ENCODE measurements at regions not wholly inside any gene's neighbourhood (a gene's known extent, or its start where the extent isn't known, plus 50 kb on each side); places are given as distances from the start of the nearest gene placed in this dataset.

DNA sequence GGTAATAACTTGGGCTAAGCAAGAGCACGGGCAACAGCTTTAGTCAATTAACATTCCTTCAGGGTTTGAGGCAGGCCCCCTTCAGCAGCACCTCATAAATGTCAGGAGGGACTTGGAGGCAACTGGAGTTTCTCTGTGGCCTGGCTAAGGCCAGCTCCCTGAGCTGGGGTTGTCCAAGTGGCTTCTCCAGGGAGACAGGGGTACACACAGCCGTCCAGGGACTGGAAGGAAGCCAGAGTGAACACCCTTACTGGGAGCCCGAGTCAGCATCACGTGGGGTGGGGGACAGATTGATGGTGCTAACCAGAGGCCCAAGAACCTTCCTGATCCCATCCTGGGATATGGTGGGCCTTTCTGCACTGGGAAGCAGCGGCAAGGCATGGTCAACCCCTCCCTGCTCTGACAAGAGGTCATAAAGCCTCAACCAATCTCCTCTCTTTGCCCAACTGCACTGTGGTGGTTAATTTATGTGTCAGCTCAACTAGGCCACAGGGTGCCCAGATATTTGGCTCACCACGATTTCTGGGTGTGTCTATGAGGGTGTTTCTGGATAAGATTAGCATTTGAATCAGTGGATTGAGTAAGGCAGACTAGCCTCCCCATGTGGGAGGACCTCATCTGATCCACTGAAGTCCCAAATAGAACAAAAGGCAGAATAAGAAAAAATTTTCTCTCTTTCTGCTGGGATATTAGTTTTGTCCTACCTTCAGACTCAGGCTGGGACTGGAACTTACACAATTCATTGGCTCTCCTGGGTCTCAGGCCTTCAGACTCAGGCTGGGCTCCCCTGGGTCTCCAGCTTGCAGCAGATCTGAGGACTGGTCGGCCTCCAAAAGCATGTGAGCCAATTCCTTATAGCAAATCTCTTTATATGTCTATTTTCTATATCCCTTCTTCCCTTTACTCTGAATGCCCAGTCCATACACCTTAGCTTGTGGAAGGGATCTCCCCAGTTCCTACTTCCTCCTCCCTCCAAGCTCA is 127.2 kb upstream of the LARP1 start:
- no peak for TF ChIP-seq TCF12 (IDR thresholded peaks at IDR 0.05; ENCODE audit: low read depth)
- no peak for TF ChIP-seq RAD21 (IDR thresholded peaks at IDR 0.05; ENCODE audit: low read depth)
- no peak for TF ChIP-seq TAF1 (IDR thresholded peaks at IDR 0.05; ENCODE audit: low read depth)
- TF ChIP-seq, protein P1, sequence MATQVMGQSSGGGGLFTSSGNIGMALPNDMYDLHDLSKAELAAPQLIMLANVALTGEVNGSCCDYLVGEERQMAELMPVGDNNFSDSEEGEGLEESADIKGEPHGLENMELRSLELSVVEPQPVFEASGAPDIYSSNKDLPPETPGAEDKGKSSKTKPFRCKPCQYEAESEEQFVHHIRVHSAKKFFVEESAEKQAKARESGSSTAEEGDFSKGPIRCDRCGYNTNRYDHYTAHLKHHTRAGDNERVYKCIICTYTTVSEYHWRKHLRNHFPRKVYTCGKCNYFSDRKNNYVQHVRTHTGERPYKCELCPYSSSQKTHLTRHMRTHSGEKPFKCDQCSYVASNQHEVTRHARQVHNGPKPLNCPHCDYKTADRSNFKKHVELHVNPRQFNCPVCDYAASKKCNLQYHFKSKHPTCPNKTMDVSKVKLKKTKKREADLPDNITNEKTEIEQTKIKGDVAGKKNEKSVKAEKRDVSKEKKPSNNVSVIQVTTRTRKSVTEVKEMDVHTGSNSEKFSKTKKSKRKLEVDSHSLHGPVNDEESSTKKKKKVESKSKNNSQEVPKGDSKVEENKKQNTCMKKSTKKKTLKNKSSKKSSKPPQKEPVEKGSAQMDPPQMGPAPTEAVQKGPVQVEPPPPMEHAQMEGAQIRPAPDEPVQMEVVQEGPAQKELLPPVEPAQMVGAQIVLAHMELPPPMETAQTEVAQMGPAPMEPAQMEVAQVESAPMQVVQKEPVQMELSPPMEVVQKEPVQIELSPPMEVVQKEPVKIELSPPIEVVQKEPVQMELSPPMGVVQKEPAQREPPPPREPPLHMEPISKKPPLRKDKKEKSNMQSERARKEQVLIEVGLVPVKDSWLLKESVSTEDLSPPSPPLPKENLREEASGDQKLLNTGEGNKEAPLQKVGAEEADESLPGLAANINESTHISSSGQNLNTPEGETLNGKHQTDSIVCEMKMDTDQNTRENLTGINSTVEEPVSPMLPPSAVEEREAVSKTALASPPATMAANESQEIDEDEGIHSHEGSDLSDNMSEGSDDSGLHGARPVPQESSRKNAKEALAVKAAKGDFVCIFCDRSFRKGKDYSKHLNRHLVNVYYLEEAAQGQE (IDR thresholded peaks at IDR 0.05; ENCODE audit: low read depth), result no peak
- TF ChIP-seq YY1 (IDR thresholded peaks at IDR 0.05; ENCODE audit: low read depth), result no peak
